Keratinocyte (primary cell): ENCODE measurements at regions not wholly inside any gene's neighbourhood (a gene's known extent, or its start where the extent isn't known, plus 50 kb on each side); places are given as distances from the start of the nearest gene placed in this dataset.

Experiments used
- DNase-seq: peaks from one replicate; pipeline ENCODE4 v3.0.0-alpha.2; 2011; ENCODE audit warnings: low read depth, missing footprints, low spot score
- FAIRE-seq: peaks from 2 replicates; lab custom pipeline; 2011; peaks lifted over from hg19 to GRCh38; lab: Jason Lieb, UNC
- H2AFZ ChIP-seq: 2 replicates; pipeline ENCODE4 v1.6.0; 2012; ENCODE audit warnings: low read length, control low read depth, inconsistent platforms; ENCODE audit not compliant: control insufficient read depth
- H3K27ac ChIP-seq: 2 replicates; pipeline ENCODE4 v1.5.1; 2011; ENCODE audit warnings: low read length; ENCODE audit not compliant: control insufficient read depth, insufficient read depth
- H3K27me3 ChIP-seq: 3 replicates; pipeline ENCODE4 v1.6.0; 2011; ENCODE audit warnings: low read length; ENCODE audit not compliant: control insufficient read depth, insufficient read depth; ENCODE audit errors: extremely low read depth
- H3K36me3 ChIP-seq, 2 experiments: 2 replicates in 1 of 2; 3 replicates in 1 of 2; pipeline ENCODE4 v1.5.1; 2011; ENCODE audit warnings: low read length in 2 of 2, mild to moderate bottlenecking in 1 of 2; ENCODE audit not compliant: control insufficient read depth in 2 of 2, insufficient read depth in 2 of 2; ENCODE audit errors: extremely low read depth in 1 of 2
- H3K4me1 ChIP-seq: 3 replicates; pipeline ENCODE4 v1.5.1; 2011; ENCODE audit warnings: low read length; ENCODE audit not compliant: control insufficient read depth, insufficient read depth; ENCODE audit errors: extremely low read depth
- H3K4me2 ChIP-seq: 3 replicates; pipeline ENCODE4 v1.6.0; 2011; ENCODE audit warnings: low read depth, low read length; ENCODE audit not compliant: control insufficient read depth, insufficient read depth; ENCODE audit errors: extremely low read depth
- H3K4me3 ChIP-seq, 3 experiments: fragments of 200-600 bp in 1 of 3; sonication (generic) in 1 of 3; 2 replicates in 2 of 3; 3 replicates in 1 of 3; pipeline ENCODE4 v1.5.1; 2011 to 2016; ENCODE audit warnings: low read length in 3 of 3, mild to moderate bottlenecking in 3 of 3, control low read depth in 2 of 3, inconsistent platforms in 1 of 3, low read depth in 1 of 3, mixed read lengths in 1 of 3, mixed run types in 1 of 3, moderate library complexity in 1 of 3; ENCODE audit not compliant: control insufficient read depth in 2 of 3, insufficient read depth in 2 of 3; ENCODE audit errors: extremely low read depth in 1 of 3
- H3K79me2 ChIP-seq: 2 replicates; pipeline ENCODE4 v1.6.0; 2012; ENCODE audit warnings: low read length; ENCODE audit not compliant: control insufficient read depth, insufficient read depth
- H3K9ac ChIP-seq: 3 replicates; pipeline ENCODE4 v1.6.0; 2011; ENCODE audit warnings: low read length; ENCODE audit not compliant: control insufficient read depth, insufficient read depth; ENCODE audit errors: extremely low read depth
- H3K9me1 ChIP-seq: 3 replicates; pipeline ENCODE4 v1.6.0; 2011; ENCODE audit warnings: low read length; ENCODE audit not compliant: control insufficient read depth, insufficient read depth; ENCODE audit errors: extremely low read depth
- H3K9me3 ChIP-seq: 2 replicates; pipeline ENCODE4 v1.5.1; 2012; ENCODE audit warnings: low read depth, low read length; ENCODE audit not compliant: control insufficient read depth
- H4K20me1 ChIP-seq: 3 replicates; pipeline ENCODE4 v1.6.0; 2011; ENCODE audit warnings: low read length; ENCODE audit not compliant: control insufficient read depth, insufficient read depth; ENCODE audit errors: extremely low read depth
- CTCF ChIP-seq, 3 experiments: IDR thresholded peaks in 1 of 3; conservative IDR thresholded peaks in 1 of 3; optimal IDR thresholded peaks in 1 of 3; 2 replicates in 2 of 3; 3 replicates in 1 of 3; pipeline versions ENCODE3 to v1.5.1; 2011; ENCODE audit warnings: low read length in 3 of 3, mild to moderate bottlenecking in 3 of 3, moderate library complexity in 2 of 3, control low read depth in 1 of 3, inconsistent platforms in 1 of 3; ENCODE audit not compliant: insufficient read depth in 2 of 3; ENCODE audit errors: extremely low read depth in 1 of 3
- EZH2 ChIP-seq: IDR thresholded peaks from one replicate; pipeline ENCODE4 v1.6.1; 2012; ENCODE audit warnings: inconsistent platforms, mild to moderate bottlenecking, low read length, moderate library complexity
- dilution Hi-C: fragments of 300-500 bp; cut with MboI; formaldehyde crosslinking; loops from one replicate; pipeline ENCODE4 v1.7.0; 2020; ENCODE audit warnings: low sequenced_read_pairs; ENCODE audit not compliant: extremely low pct_ligation_motif_present

- dilution Hi-C loops = no loop called here
- H3K27me3 ChIP-seq = no peaks in the 10 kb centered on the region
- no peaks in the 10 kb centered on the region for H3K36me3 ChIP-seq
- FAIRE-seq (no peak), DNase-seq (no peak)
- H3K9ac ChIP-seq = no peak overlapping the region
- H3K27ac ChIP-seq = no peak overlapping the region
- no peaks in the 10 kb centered on the region for H3K4me1 ChIP-seq
- no peak overlapping the region for H3K4me2 ChIP-seq
- no peaks in the 10 kb centered on the region for H3K9me1 ChIP-seq
- no peak for TF ChIP-seq CTCF (optimal IDR thresholded peaks at IDR 0.05 in 1 of 3, IDR thresholded peaks at IDR 0.05 in 1 of 3, conservative IDR thresholded peaks at IDR 0.05 in 1 of 3; ENCODE audit: extremely low read depth in 1 of 3, insufficient read depth in 2 of 3, low read length in 3 of 3)
- no peak for TF ChIP-seq EZH2
- no peak overlapping the region for H3K4me3 ChIP-seq
- H3K9me3 ChIP-seq = no peaks in the 10 kb centered on the region
- H3K79me2 ChIP-seq = no peaks in the 10 kb centered on the region
- no peak overlapping the region for H2AFZ ChIP-seq
- H4K20me1 ChIP-seq = no peaks in the 10 kb centered on the region
These were observed 126.1 kb downstream of the MTX2 start for GRCh38 chr2:176395273-176395854.

DNA sequence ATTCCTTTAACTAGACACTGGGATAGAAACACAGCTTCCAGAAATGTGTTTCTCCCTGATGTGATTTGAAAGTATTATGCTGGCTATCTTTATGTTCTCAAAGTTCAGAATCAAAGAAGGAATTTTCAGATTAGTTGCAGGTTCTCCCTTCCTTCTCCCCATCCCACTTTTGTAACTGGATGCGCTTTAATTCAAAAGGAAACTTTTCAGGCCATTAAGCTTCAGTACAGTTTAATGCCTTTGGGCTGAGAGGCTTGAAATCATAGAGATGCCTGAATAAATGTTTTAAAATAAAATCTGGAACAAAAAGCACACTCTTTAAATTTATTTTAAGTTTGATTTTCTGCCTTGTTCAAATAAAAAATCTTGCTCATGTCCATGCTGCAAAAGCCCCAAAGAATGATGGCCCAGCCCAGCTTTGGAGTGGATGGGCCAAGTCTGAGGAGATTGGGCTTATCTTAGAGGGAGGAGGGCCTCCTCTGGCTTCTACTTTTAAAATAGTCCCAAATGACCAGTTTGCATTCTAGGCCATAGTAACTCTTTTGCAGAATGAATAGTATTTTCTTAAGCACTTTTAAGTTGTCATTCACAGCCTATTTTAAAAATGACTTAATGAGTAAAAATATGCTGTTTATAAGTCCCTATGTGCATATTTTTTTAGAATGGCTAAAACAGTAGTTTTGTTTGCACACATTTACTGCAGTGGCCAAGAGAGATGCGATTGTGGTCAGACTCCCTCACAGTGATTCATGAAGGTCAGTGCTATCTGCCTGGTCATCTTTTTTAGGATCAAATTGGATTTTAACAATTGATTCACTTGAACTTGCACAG, 129.2 kb downstream of the MTX2 start:
- H3K9me1 ChIP-seq = no peaks in the 10 kb centered on the region
- H3K9me3 ChIP-seq = no peaks in the 10 kb centered on the region
- H3K79me2 ChIP-seq = no peaks in the 10 kb centered on the region
- H3K36me3 ChIP-seq = no peaks in the 10 kb centered on the region
- no peaks in the 10 kb centered on the region for H3K4me1 ChIP-seq
- no peak overlapping the region for H2AFZ ChIP-seq
- dilution Hi-C loops = no loop called here
- no peak overlapping the region for H3K4me2 ChIP-seq
- H3K9ac ChIP-seq = no peak overlapping the region
- TF ChIP-seq CTCF (optimal IDR thresholded peaks at IDR 0.05 in 1 of 3, IDR thresholded peaks at IDR 0.05 in 1 of 3, conservative IDR thresholded peaks at IDR 0.05 in 1 of 3; ENCODE audit: extremely low read depth in 1 of 3, insufficient read depth in 2 of 3, low read length in 3 of 3) = no peak
- TF ChIP-seq EZH2 = no peak
- H4K20me1 ChIP-seq = no peaks in the 10 kb centered on the region
- no peak overlapping the region for H3K4me3 ChIP-seq
- FAIRE-seq (no peak), DNase-seq (no peak)
- H3K27ac ChIP-seq = no peak overlapping the region
- H3K27me3 ChIP-seq = no peaks in the 10 kb centered on the region
